ENCODE measurements at regions not wholly inside any gene's neighbourhood (a gene's known extent, or its start where the extent isn't known, plus 50 kb on each side); places are given as distances from the start of the nearest gene placed in this dataset.
"Not testable (repeated sequence)": the region's sequence is repeated elsewhere in the genome, so short reads cannot be mapped to it uniquely, and the experiment has no call there.

DNA sequence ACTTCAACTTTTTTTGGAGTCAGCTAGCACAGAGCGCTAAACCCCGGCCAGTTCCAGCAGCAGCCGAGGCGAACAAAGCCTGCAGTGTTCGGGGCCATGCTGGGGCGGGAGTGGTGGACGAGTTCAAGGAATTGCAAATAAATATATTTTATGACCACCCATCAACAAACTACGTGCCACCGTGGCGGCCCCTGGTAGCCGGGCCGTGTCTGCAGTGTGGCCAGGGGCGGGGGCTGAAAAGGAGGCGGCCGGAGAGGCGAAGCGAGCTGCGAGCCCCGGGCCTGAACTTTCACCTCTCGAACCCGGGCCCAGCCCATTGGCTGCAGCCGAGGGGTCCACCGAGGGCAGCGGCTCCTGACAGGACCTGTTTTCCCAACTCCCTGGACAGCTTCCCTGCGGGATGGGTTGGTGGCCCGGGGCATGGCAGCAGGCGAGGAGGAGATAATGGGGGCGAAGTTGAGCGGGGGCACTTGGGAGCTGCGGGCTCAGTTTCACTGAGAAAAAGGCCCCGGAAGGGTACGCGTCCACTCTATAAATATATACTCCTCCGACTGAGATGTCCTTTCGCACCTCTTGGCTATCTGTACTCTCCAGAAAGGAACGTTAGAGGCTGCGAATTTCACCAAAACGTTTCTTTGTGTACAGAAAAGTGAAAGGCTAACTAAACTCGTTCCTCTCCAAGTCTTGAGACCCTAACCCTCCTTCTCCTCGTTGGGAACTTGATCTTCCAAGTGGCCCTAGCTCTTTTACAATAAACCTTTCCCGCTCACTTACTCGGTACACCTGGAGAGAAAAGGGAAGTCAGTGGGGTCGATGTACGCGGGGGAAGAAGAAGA, 164.6 kb upstream of the PPP1R3A start:
- H3K9me3 Mint-ChIP-seq: no peaks in the 10 kb centered on the region
- H3K36me3 Mint-ChIP-seq (ENCODE audit: insufficient read depth): no peaks in the 10 kb centered on the region
- peaks cover 73% of the 10 kb centered on the region for H3K27me3 Mint-ChIP-seq (ENCODE audit: low read depth)
- DNase-seq (no peak), ATAC-seq (no peak)
- H3K4me3 Mint-ChIP-seq: peak overlapping the region; percentile 7
- H3K4me1 Mint-ChIP-seq (ENCODE audit: low read depth): peaks cover 39% of the 10 kb centered on the region

DNA sequence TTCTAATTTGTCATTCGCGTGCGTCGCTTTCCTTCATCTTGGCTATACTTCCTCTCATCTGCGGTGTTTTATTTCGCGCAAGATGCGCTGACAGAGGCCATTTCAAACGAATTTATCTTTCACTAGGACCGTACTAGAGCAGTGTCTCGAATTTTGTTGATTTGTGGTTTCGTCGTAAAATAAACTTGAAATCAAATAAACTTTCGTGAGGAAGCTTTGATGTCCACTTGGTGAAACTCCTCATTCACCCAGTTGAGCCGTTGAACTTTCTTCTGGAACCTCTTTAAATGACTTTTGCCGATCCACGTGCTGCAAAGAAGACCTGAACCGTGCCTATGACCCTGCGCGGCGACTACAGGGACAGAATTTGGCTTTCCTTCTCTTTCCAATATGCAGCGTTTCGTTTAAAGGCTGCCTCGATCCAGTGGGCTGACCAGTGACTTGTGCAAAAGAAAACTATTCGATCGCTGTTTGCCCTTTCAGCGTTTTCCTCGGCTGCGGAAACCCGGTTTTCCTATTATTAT, 163.9 kb upstream of the PPP1R3A start:
- H3K36me3 Mint-ChIP-seq (ENCODE audit: insufficient read depth): no peaks in the 10 kb centered on the region
- DNase-seq: no peak
- peak overlapping the region; percentile 16 for H3K4me3 Mint-ChIP-seq
- peaks cover 38% of the 10 kb centered on the region for H3K4me1 Mint-ChIP-seq (ENCODE audit: low read depth)
- H3K27me3 Mint-ChIP-seq (ENCODE audit: low read depth): peaks cover 73% of the 10 kb centered on the region
- H3K9me3 Mint-ChIP-seq: no peaks in the 10 kb centered on the region
- ATAC-seq: no peak

DNA sequence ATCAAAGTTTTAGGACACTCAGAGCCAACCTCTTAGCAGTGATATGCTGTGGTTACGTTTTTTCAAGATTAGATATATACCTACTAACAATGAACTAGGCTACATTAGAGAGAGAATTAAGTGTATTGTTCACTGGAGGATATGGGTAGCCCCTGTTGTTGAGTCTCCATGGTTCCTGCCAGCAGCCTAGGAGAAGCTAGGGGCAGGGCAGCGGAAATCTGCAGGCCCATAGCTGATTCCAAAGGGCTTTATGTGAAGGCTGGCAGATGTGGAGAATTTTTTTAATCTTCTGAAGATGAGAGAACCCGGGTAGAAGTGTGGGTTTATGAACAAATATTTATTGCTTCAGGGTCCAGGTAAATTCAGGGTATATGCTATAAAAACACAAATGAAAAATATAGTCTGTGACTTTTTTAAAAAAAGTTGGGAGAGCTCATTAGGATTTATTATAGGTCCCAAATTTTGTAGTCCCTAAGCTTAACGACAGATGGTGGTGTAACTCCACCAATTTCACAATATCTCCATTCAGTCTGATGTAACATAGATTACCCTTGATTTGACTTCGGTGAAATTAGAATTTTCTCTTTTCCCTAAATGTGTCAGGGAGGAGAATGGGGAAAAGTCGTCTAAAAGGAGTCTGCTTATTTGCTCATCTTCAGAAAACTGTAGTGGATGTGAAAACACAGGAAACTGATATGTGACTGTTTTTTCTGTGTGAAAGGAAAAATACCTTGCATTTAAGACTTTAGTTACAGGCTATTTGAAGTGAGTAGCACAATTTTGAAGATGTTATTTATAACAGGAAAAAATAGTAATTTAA, 163.0 kb upstream of the PPP1R3A start:
- Mint-ChIP-seq H3K27me3 (ENCODE audit: low read depth) (peaks cover 68% of the 10 kb centered on the region), H3K4me3 (no peak overlapping the region), H3K4me1 (ENCODE audit: low read depth) (peaks cover 32% of the 10 kb centered on the region), H3K9me3 (no peaks in the 10 kb centered on the region), H3K36me3 (ENCODE audit: insufficient read depth) (no peaks in the 10 kb centered on the region)
- no peak for ATAC-seq
- DNase-seq: no peak

DNA sequence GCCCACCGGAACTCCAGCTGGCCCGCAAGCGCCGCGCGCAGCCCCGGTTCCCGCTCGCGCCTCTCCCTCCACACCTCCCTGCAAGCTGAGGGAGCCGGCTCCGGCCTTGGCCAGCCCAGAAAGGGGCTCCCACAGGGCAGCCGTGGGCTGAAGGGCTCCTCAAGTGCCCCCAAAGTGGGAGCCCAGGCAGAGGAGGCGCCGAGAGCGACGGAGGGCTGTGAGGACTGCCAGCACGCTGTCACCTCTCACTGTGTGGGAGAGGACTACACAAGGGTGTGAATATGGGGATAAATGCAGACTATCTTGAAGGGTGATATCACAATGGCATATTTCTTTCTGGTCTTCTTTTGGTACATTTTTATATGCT, 158.3 kb upstream of the PPP1R3A start:
- ATAC-seq; DNase-seq; H3K4me1 Mint-ChIP-seq (ENCODE audit: low read depth): not testable (repeated sequence)

DNA sequence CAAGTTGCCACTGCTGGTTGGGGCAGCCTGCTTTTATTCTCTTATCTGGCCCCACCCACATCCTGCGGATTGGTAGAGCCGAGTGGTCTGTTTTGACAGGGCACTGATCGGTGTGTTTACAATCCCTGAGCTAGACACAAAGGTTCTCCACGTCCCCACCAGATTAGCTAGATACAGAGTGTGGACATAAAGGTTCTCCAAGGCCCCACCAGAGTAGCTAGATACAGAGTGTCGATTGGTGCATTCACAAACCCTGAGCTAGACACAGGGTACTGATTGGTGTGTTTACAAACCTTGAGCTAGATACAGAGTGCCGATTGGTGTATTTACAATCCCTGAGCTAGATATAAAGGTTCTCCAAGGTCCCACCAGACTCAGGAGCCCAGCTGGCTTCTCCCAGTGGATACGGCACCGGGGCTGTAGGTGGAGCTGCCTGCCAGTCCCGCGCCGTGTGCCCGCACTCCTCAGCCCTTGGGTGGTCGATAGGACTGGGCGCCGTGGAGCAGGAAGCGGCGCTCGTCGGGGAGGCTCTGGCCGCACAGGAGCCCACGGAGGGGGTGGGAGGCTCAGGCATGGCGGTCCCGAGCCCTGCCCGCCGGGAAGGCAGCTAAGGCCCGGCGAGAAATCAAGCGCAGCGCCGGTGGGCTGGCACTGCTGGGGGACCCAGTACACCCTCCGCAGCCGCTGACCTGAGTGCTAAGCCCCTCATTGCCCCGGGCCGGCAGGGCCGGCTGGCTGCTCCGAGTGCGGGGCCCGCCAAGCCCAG, 157.8 kb upstream of the PPP1R3A start:
- not testable (repeated sequence) for H3K36me3 Mint-ChIP-seq (ENCODE audit: insufficient read depth); H3K4me1 Mint-ChIP-seq (ENCODE audit: low read depth); ATAC-seq; DNase-seq; H3K4me3 Mint-ChIP-seq; H3K9me3 Mint-ChIP-seq
- peaks cover 41% of the 10 kb centered on the region for H3K27me3 Mint-ChIP-seq (ENCODE audit: low read depth)

More for the DNA sequence above, 158.3 kb upstream of the PPP1R3A start:
- H3K4me3 Mint-ChIP-seq; H3K9me3 Mint-ChIP-seq; H3K36me3 Mint-ChIP-seq (ENCODE audit: insufficient read depth): not testable (repeated sequence)
- H3K27me3 Mint-ChIP-seq (ENCODE audit: low read depth): peaks cover 46% of the 10 kb centered on the region

DNA sequence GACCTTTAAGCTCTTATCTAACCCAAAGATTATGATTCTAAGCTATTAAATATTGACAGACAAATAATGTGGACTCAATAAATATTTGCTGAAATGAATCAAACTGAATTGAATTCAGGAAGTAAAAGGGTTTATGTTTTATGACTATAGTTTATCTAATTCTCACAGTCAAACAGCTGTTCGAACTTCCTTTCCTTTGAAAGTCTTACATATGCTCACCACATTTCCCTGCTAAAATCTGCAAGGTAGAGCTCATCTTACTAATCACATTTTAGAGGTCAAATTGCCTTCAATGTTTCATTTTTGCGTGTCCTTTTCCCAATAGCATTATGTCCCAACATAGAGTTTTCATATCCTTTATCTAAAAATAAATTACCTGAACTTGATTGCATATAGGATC, 154.9 kb upstream of the PPP1R3A start:
- H3K36me3 Mint-ChIP-seq (ENCODE audit: insufficient read depth): no peaks in the 10 kb centered on the region
- no peaks in the 10 kb centered on the region for H3K4me1 Mint-ChIP-seq (ENCODE audit: low read depth)
- no peaks in the 10 kb centered on the region for H3K9me3 Mint-ChIP-seq
- ATAC-seq (no peak), DNase-seq (no peak)
- no peak overlapping the region for H3K4me3 Mint-ChIP-seq
- peaks cover 23% of the 10 kb centered on the region for H3K27me3 Mint-ChIP-seq (ENCODE audit: low read depth)

DNA sequence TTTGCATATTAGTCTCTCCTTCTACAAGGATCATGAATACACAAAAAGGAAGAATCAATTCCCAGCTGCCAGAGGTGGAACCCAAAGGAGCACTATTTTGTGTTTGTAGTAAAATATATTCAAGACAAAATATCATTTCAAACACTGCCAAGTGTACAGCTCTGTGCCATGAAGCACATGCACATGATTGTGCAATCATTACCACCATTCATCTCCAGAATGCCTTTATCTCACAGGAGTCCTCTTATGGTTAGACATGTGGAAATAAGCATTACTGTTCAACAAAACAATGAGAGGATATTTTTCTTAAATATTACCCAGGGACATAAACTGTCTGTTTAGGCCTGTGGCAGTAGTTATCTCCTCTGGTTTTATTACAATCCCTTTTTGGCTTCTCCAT, 151.4 kb upstream of the PPP1R3A start:
- H3K4me1 Mint-ChIP-seq (ENCODE audit: low read depth): no peaks in the 10 kb centered on the region
- ATAC-seq: no peak
- H3K9me3 Mint-ChIP-seq: no peaks in the 10 kb centered on the region
- no peak overlapping the region for H3K4me3 Mint-ChIP-seq
- no peak for DNase-seq
- peaks cover 13% of the 10 kb centered on the region for H3K27me3 Mint-ChIP-seq (ENCODE audit: low read depth)
- no peaks in the 10 kb centered on the region for H3K36me3 Mint-ChIP-seq (ENCODE audit: insufficient read depth)

DNA sequence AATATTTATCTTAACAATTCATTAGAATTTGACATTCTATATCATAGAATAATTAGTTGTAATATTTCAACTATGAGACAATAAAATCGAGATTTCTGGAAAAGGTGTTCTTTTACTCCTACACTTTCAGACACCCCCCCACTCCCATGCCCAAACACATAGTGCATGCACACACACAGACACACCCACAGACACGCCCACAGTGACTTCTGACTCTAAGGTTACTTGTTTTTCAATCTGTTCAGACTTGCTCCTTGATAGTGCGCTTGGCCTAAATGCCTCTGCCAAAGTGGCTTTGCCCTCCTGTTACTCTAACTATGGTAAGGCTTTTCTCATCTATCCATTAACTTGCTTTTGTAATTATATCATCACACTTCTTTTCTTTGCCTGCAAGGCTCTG, 144.0 kb upstream of the PPP1R3A start:
- Mint-ChIP-seq H3K4me3 (no peak overlapping the region), H3K9me3 (no peaks in the 10 kb centered on the region), H3K4me1 (ENCODE audit: low read depth) (no peaks in the 10 kb centered on the region), H3K27me3 (ENCODE audit: low read depth) (peaks cover 12% of the 10 kb centered on the region), H3K36me3 (ENCODE audit: insufficient read depth) (no peaks in the 10 kb centered on the region)
- no peak for DNase-seq
- ATAC-seq: no peak

DNA sequence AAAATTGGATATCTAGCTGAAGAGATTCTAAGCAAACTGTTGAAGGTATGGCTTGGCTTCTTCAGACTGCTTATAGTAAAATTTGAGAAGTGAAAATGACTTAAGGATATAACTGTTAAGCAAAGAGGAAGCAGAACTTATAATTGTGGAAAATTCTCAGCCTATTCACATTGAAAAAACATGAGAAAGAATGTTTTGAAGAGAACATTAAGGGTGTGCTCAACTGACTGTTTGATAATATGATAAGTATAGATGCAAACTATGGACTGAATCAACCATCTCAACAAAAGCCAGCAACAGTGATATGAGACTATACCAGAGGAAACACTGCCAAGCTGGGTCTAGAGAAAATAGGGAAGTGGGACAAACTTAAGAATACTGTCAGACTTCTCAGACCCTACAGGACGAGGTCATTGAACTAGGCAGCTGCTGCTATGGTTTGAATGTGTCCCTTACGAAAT, 133.1 kb upstream of the PPP1R3A start:
- no peaks in the 10 kb centered on the region for H3K27me3 Mint-ChIP-seq (ENCODE audit: low read depth)
- DNase-seq (no peak), ATAC-seq (no peak)
- H3K4me1 Mint-ChIP-seq (ENCODE audit: low read depth): peaks cover 21% of the 10 kb centered on the region
- no peak overlapping the region for H3K4me3 Mint-ChIP-seq
- no peaks in the 10 kb centered on the region for H3K9me3 Mint-ChIP-seq
- peaks cover 1% of the 10 kb centered on the region for H3K36me3 Mint-ChIP-seq (ENCODE audit: insufficient read depth)

DNA sequence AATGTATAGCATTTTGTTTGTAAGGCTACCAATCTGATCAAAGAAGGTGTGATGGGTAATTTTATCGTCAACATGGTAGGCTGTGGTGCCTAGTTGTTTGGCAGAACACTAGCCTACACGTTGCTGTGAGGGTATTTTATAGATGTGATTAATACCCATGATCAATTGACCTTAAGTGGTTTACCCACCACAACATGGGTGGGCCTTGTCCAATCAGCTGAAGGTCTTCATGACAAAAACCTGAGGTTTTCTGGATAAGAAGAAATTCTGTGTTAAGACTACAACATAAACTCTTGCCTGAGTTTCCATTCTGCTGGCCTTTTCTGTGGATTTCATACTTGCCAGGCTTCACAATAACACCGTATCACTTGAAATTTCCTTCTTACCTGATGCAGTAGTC, 131.8 kb upstream of the PPP1R3A start:
- Mint-ChIP-seq H3K4me3 (no peak overlapping the region), H3K4me1 (ENCODE audit: low read depth) (peaks cover 21% of the 10 kb centered on the region), H3K36me3 (ENCODE audit: insufficient read depth) (peaks cover 1% of the 10 kb centered on the region), H3K27me3 (ENCODE audit: low read depth) (no peaks in the 10 kb centered on the region), H3K9me3 (no peaks in the 10 kb centered on the region)
- no peak for DNase-seq
- no peak for ATAC-seq

DNA sequence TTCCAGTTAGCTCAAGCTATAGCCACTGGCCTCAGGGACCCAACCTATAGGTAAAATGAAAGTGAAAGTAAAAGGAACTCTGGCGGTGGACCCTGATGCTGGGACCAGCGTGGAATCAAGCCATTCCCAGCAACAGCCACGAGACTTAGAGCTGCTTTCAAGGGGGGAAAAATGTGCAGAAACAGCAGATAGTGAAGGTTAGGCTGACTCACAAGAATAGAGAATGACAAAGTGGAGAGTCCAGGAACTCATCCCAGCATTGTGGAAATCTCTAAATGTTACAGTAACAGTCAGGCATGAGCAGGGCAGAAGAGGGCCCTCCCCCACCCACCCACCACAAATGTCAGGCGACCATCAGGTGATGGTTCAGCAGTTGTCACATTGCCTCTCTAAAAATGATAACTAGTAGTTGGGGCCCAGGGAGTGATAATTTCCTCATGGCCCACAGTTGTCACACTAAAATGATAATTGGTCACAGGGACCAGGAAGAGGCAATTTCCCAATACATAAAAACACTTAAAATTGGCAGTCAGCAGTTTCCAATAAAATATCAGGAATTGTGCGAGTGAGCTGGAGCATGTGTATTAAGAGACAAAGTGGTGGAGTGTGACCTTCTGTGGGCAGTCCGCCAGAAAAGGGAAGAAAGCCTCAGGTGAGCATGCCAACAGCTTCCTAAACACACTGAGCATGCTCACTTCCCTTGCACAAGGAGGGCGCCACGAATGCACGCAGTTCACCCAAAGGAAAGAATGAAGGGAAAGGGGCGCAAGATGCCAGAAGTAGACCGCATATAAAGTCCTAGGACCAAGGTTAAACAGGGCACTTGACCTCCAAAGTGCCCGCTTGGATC, 129.8 kb upstream of the PPP1R3A start:
- Mint-ChIP-seq H3K4me3 (peak overlapping the region; percentile 65), H3K36me3 (ENCODE audit: insufficient read depth) (peaks cover 1% of the 10 kb centered on the region), H3K9me3 (no peaks in the 10 kb centered on the region), H3K4me1 (ENCODE audit: low read depth) (peaks cover 21% of the 10 kb centered on the region), H3K27me3 (ENCODE audit: low read depth) (no peaks in the 10 kb centered on the region)
- DNase-seq (no peak), ATAC-seq (peak; percentile 37 to 46)

DNA sequence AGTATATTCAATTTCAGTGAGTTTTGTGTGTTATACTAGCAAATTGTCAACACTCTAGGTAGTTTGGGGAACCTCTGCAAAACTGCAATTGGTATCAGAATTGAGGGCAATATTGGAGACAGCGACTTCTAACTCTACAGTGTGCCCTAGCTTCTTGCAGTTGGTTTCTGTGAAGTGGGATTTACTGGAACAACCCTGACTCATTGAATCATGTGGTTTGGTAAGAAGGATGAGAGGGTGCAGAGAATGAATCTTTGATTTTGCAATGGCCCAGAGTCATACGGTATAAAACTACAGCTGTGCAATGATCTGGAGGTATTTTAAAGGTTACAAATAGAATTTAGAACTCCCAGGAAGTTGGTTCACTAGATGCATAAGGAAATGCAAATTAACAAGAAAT, 129.1 kb upstream of the PPP1R3A start:
- peaks cover 21% of the 10 kb centered on the region for H3K4me1 Mint-ChIP-seq (ENCODE audit: low read depth)
- H3K4me3 Mint-ChIP-seq: peak overlapping the region; percentile 65
- ATAC-seq (peak; percentile 61 to 69), DNase-seq (no peak)
- no peaks in the 10 kb centered on the region for H3K9me3 Mint-ChIP-seq
- H3K27me3 Mint-ChIP-seq (ENCODE audit: low read depth): no peaks in the 10 kb centered on the region
- H3K36me3 Mint-ChIP-seq (ENCODE audit: insufficient read depth): peaks cover 1% of the 10 kb centered on the region

DNA sequence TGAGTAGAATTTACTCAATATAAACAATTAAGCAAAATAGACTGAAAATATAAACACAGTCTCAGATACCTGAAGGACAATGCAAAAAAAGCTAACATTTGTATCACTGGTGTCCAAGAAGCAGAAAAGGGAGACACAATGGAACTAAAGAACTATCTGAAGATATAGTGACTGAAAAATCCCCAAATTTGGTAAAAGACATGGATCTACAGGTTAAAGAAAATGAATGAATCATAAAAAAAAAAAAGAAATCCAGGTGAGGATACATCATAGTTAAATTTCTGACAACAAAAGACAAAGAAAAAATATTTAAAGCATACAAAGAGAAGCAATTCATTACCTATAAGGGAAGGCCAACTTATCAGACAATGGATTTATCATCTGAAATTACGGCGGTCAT, 114.7 kb upstream of the PPP1R3A start:
- DNase-seq: no peak
- H3K4me1 Mint-ChIP-seq (ENCODE audit: low read depth): no peaks in the 10 kb centered on the region
- no peaks in the 10 kb centered on the region for H3K36me3 Mint-ChIP-seq (ENCODE audit: insufficient read depth)
- no peak for ATAC-seq
- H3K9me3 Mint-ChIP-seq: no peaks in the 10 kb centered on the region
- H3K4me3 Mint-ChIP-seq: no peak overlapping the region
- H3K27me3 Mint-ChIP-seq (ENCODE audit: low read depth): peaks cover 1% of the 10 kb centered on the region
